ENCODE measurements at regions not wholly inside any gene's neighbourhood (a gene's known extent, or its start where the extent isn't known, plus 50 kb on each side); places are given as distances from the start of the nearest gene placed in this dataset.

DNA sequence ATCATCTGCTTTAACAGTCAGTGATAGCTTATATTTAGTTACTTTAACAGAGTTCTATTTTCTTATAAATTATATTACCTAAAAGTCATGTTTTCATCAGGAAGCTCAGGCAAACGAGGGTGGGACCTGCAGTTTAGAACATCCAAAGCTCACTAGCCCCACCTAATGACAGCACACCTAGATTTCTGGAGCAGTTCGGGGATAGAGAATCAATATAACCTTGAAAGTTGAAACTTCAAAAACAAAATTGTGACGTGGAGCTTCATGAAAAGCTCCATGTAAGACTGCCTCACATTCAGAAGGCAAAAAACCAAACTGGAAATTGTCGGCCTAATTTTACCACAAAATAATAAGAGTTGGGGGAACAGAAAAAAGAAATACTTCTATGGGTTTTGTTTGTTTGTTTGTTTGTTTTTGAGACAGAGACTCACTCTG lies 185.9 kb upstream of the CCDC150 start:
- DNase-seq, result peak; percentile 43
- H3K4me3 Mint-ChIP-seq, result no peak overlapping the region
- no peaks in the 10 kb centered on the region for H3K9me3 Mint-ChIP-seq
- no peak overlapping the region for H3K27ac Mint-ChIP-seq
- CTCF ChIA-PET, result interaction anchor here (0.7 to 4.1 kb wide), 27 partner anchors 12 to 600 kb away, joined by 3 to 48 read pairs (median 4); partner anchors contain the start of gene DNAH7
- no peaks in the 10 kb centered on the region for H3K36me3 Mint-ChIP-seq
- H3K27me3 Mint-ChIP-seq, result peaks cover 4% of the 10 kb centered on the region
- peaks cover 2% of the 10 kb centered on the region for H3K4me1 Mint-ChIP-seq

DNA sequence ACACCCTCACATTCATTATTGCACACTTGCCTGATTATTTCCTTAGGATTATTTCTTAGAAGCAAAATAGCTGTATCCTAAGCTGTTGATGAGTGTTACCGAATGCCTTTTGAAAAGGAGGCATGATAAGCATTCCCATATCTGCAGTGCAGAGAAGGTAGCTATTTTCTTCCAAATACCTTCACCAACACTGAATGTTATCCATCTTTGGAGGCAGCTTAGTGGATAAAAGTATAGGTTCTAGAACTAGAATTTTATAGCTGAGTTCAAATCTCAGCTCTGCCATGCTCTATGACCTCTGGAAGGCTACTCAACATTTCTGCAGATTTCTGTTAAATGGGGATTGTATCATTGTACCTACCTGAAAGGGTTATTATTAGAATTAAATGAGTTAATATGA lies 185.0 kb upstream of the CCDC150 start:
- no peaks in the 10 kb centered on the region for H3K9me3 Mint-ChIP-seq
- H3K36me3 Mint-ChIP-seq, result no peaks in the 10 kb centered on the region
- H3K4me1 Mint-ChIP-seq, result peaks cover 9% of the 10 kb centered on the region
- peaks cover 11% of the 10 kb centered on the region for H3K27me3 Mint-ChIP-seq
- DNase-seq, result no peak
- no peak overlapping the region for H3K27ac Mint-ChIP-seq
- CTCF ChIA-PET, result interaction anchor here (0.9 to 4.1 kb wide), 14 partner anchors 11 to 601 kb away, joined by 3 to 48 read pairs (median 5); partner anchors contain the start of gene DNAH7
- no peak overlapping the region for H3K4me3 Mint-ChIP-seq

DNA sequence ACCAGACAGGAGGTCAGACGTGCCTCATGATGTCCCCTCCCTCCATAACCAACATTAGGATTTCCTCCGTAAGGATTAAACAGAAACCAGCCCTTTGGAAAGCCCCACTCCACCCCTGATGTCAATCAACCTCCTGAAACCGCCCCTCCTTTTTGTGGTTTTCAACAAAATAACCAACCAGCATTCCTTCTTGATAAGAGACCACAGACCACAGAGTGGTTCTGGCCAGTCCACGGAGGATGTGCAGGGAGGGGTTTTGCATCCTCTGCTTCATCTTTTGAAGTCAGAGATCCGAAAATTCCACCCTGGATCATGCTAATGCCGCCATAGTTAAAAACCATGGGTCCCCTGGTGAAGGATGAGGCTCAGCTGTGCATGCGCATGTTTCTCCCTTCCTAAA lies 180.0 kb upstream of the CCDC150 start:
- Mint-ChIP-seq H3K36me3 (no peaks in the 10 kb centered on the region), H3K9me3 (no peaks in the 10 kb centered on the region), H3K27me3 (peaks cover 31% of the 10 kb centered on the region), H3K4me3 (no peak overlapping the region), H3K27ac (no peak overlapping the region), H3K4me1 (peaks cover 13% of the 10 kb centered on the region)
- no peak for DNase-seq
- CTCF ChIA-PET, result no interaction called here

DNA sequence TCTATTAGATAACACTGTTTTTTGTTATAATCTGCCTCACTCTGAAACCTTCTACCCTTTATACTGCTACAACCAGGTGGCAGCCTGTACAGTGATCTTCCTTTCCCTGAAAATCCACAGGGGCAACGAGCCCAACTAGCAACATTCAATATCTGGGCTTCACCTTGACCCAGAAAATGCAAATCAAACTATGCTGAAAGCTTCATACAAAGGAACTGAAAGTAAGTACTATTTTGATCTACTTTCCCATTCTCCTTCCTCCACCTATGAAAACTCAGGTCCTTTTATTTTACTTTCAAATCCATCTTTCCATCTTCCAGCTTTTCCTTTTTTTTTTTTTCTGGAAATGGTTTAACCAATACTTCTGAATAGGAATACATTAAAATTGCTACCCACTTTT lies 175.8 kb upstream of the CCDC150 start:
- Mint-ChIP-seq H3K9me3 (no peaks in the 10 kb centered on the region), H3K36me3 (no peaks in the 10 kb centered on the region), H3K27me3 (peaks cover 31% of the 10 kb centered on the region), H3K4me1 (peaks cover 13% of the 10 kb centered on the region), H3K4me3 (no peak overlapping the region), H3K27ac (no peak overlapping the region)
- CTCF ChIA-PET, result no interaction called here
- DNase-seq, result no peak

DNA sequence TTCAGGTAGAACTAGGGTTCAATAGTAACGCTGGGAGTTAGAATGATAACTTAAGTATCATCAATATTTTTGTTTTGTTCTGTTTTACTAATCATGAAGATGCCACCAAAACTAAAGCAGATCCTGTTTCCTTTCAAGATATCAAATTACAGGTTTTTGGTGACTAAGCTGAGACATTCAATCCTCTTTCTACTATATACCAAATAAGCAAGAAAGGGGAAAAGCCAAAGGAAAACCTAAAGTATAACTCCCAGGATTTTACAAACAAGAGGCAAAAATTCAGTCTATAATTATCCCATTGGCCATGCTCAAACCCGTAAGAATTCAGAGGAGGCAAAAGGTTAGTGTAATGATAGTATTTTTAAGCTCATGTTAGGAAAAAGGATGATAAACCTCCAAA lies 175.2 kb upstream of the CCDC150 start:
- no peaks in the 10 kb centered on the region for H3K36me3 Mint-ChIP-seq
- H3K9me3 Mint-ChIP-seq, result no peaks in the 10 kb centered on the region
- H3K4me3 Mint-ChIP-seq, result no peak overlapping the region
- CTCF ChIA-PET, result interaction anchor here (0.7 to 1.2 kb wide), 3 partner anchors 10 to 67 kb away, joined by 3 read pairs; no protein-coding TSS in a partner anchor
- H3K27ac Mint-ChIP-seq, result no peak overlapping the region
- H3K27me3 Mint-ChIP-seq, result peaks cover 25% of the 10 kb centered on the region
- no peak for DNase-seq
- H3K4me1 Mint-ChIP-seq, result peaks cover 8% of the 10 kb centered on the region

DNA sequence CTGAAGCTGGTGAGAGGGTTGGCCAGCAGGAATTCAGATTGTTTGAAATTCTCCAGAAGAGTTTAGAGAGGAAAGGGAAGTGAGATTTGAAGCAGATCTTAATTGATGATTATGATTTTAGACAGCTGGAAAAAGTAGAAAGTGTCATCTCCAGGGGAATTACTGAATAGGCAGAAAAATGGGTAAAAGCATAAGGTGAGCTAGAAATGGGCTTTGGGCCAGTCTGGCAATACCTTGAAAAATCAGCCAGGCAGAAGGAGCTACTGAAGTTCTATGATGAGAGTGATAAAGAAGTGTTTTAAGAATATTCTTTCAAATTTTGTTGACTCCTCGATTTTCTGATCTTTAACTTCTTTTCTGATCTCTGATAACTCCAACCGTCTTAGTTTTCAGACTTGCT lies 172.9 kb upstream of the CCDC150 start:
- no peak overlapping the region for H3K27ac Mint-ChIP-seq
- no peak overlapping the region for H3K4me3 Mint-ChIP-seq
- CTCF ChIA-PET, result interaction anchor here (1.1 kb wide), 1 partner anchor 12 kb away, joined by 4 read pairs; no protein-coding TSS in a partner anchor
- H3K4me1 Mint-ChIP-seq, result no peaks in the 10 kb centered on the region
- no peaks in the 10 kb centered on the region for H3K36me3 Mint-ChIP-seq
- no peaks in the 10 kb centered on the region for H3K9me3 Mint-ChIP-seq
- no peak for DNase-seq
- H3K27me3 Mint-ChIP-seq, result peaks cover 8% of the 10 kb centered on the region

DNA sequence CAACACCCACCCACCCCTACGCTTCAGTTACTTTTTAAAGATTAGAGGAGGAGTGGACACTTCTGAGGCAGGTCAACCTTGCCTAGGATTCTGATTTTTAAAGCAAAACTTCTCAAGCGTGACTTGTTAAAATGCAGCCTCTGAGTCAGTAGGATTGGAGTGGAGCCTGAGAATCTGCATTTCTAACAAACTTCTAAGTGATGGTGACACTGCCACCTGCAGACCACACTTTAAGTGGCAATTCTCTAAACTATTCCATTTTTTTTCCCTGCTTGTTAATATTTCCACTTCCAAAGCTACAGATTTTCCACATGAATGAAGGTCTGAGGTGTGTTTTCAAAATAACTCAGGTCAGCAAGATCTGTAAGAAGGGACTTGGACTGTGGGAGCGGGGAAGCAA lies 171.1 kb upstream of the CCDC150 start:
- Mint-ChIP-seq H3K4me1 (no peaks in the 10 kb centered on the region), H3K4me3 (no peak overlapping the region), H3K36me3 (no peaks in the 10 kb centered on the region), H3K27me3 (peaks cover 9% of the 10 kb centered on the region), H3K27ac (no peak overlapping the region), H3K9me3 (no peaks in the 10 kb centered on the region)
- CTCF ChIA-PET, result no interaction called here
- no peak for DNase-seq

DNA sequence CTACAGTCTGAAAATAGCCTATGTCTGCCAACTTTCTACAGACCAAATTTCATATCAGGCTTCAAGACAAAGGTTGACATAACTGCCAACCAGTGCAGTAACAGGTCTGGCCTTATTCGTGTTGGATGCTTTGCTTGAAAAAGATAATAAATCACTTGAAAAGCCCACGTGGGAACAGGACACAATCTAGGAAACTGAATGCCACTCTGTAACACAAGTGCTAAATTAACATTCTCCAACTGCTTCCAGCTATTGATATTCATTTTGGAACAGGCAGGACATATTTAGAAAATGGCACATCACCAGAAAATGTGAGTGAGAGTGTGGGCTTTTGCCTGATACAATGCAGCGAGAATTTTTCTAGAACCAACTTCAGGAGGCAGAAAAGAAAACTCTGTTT lies 165.9 kb upstream of the CCDC150 start:
- CTCF ChIA-PET, result no interaction called here
- Mint-ChIP-seq H3K27me3 (peaks cover 14% of the 10 kb centered on the region), H3K4me3 (no peak overlapping the region), H3K36me3 (no peaks in the 10 kb centered on the region), H3K4me1 (no peaks in the 10 kb centered on the region), H3K9me3 (no peaks in the 10 kb centered on the region), H3K27ac (no peak overlapping the region)
- no peak for DNase-seq

DNA sequence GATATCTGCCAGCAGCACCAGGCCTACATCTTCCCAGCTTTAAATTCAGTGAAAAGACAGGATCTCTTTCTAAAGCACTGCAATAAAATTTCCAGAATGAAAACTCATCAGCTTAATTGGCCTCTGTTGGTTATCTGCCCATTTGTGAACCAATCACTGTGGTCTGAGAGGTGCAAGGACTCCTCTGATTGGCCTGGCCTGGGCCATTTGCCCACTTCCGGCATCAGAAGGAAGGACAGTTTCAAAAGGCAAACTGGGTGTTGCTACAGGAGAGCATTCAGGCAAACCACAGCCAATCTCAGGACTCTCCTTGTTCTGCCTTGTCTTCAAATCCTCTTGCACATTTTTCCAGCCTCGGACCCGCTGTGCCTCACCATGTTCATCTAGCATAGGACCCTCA lies 163.9 kb upstream of the CCDC150 start:
- no peaks in the 10 kb centered on the region for H3K9me3 Mint-ChIP-seq
- no peaks in the 10 kb centered on the region for H3K36me3 Mint-ChIP-seq
- CTCF ChIA-PET, result no interaction called here
- no peak for DNase-seq
- H3K27ac Mint-ChIP-seq, result no peak overlapping the region
- H3K27me3 Mint-ChIP-seq, result peaks cover 19% of the 10 kb centered on the region
- no peaks in the 10 kb centered on the region for H3K4me1 Mint-ChIP-seq
- no peak overlapping the region for H3K4me3 Mint-ChIP-seq

DNA sequence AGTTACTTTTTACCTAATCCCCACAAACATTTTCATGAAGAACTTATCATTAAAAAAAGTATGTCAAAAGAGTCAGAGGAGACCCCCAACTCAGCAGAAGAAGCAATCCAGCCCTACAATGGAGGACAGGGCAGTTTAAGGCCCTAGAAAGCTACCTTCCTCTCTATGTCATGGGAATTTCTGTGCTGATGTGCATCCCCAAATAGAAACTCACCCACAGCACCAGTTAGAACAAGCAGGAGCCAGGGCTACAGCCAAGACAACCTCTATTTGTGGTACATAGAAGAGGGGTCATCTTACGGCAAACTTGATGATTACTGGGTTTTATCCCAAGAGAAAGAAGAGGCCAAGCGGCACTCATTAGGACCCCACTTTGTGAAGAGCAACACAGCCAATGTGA lies 160.9 kb upstream of the CCDC150 start:
- Mint-ChIP-seq H3K27me3 (peaks cover 21% of the 10 kb centered on the region), H3K36me3 (no peaks in the 10 kb centered on the region), H3K9me3 (no peaks in the 10 kb centered on the region), H3K4me3 (no peak overlapping the region), H3K27ac (no peak overlapping the region), H3K4me1 (no peaks in the 10 kb centered on the region)
- no peak for DNase-seq
- CTCF ChIA-PET, result no interaction called here

DNA sequence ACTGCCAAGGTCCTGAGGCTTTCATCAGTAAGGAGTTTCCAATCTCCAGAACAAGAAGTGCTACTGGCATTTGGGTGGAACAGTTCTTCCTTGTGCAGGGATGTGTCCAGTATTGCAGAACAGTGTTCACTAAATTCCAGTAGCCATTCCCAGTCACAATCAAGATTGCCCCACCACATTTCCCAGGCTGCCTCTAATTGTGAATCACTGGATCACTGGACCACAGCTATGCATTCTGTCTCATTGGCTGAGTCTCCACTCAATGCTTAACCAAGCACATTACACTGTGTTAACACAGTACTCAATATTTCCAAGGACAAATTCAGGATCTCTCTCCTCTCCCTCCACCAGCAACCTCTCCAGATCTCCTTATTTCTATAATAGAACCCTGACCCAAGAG lies 160.2 kb upstream of the CCDC150 start:
- Mint-ChIP-seq H3K36me3 (no peaks in the 10 kb centered on the region), H3K27me3 (peaks cover 22% of the 10 kb centered on the region), H3K9me3 (no peaks in the 10 kb centered on the region), H3K27ac (no peak overlapping the region), H3K4me1 (no peaks in the 10 kb centered on the region), H3K4me3 (no peak overlapping the region)
- no peak for DNase-seq
- CTCF ChIA-PET, result no interaction called here

DNA sequence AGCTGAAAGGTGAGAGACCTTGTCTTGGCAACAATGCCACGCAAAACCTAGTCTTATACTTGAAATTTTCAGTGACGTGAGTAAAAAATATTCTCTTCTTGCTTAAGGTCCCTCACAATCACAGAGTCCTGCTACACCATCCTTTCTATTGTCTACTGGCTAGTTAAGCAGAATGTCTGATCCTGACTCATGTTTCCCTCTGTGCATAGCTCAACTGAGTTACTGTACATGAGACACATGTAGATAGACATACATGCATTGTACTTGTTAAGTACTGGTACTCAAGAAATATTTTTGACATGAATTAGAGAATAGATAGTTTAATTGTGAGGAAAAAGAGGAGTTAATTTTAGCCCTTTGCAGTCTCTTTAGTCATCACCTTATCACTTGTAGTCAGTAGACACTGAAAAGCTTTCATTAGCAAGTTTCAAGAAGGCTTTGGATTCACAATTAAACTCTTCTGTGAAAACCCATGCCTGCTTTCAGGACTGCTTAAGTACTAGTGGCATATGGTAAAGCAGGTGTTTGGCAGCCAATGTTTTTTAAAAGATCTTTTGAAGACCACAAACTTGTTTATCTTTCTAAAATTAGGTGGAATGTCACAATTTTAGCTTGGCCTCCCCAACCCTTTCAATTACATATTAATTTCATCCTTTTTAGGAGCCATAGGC lies 158.7 kb upstream of the CCDC150 start:
- Mint-ChIP-seq H3K9me3 (no peaks in the 10 kb centered on the region), H3K36me3 (no peaks in the 10 kb centered on the region)

DNA sequence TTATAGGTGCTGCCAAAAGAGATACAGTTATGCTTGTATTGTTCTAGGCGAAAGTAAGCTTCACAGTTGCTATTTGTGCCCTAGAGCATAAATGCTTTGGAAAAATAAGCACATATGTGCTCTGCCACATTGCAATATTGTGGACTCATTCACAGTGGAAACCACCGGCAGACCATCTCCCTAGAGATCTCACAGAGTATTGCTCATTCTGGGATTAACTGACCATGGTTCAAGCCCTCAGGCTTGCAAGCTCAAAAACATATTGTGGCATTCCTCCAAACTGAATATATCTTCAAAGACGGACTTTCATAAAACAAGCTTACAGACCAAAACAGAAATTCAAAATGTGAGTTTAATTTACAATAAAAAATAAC lies 158.2 kb upstream of the CCDC150 start:
- no peak for DNase-seq
- Mint-ChIP-seq H3K36me3 (no peaks in the 10 kb centered on the region), H3K27ac (no peak overlapping the region), H3K27me3 (peaks cover 29% of the 10 kb centered on the region), H3K4me1 (no peaks in the 10 kb centered on the region), H3K9me3 (no peaks in the 10 kb centered on the region), H3K4me3 (no peak overlapping the region)
- CTCF ChIA-PET, result no interaction called here

More for the DNA sequence above, 158.7 kb upstream of the CCDC150 start:
- Mint-ChIP-seq H3K4me1 (no peaks in the 10 kb centered on the region), H3K27ac (no peak overlapping the region), H3K4me3 (no peak overlapping the region), H3K27me3 (peaks cover 25% of the 10 kb centered on the region)
- no peak for DNase-seq
- CTCF ChIA-PET, result no interaction called here

DNA sequence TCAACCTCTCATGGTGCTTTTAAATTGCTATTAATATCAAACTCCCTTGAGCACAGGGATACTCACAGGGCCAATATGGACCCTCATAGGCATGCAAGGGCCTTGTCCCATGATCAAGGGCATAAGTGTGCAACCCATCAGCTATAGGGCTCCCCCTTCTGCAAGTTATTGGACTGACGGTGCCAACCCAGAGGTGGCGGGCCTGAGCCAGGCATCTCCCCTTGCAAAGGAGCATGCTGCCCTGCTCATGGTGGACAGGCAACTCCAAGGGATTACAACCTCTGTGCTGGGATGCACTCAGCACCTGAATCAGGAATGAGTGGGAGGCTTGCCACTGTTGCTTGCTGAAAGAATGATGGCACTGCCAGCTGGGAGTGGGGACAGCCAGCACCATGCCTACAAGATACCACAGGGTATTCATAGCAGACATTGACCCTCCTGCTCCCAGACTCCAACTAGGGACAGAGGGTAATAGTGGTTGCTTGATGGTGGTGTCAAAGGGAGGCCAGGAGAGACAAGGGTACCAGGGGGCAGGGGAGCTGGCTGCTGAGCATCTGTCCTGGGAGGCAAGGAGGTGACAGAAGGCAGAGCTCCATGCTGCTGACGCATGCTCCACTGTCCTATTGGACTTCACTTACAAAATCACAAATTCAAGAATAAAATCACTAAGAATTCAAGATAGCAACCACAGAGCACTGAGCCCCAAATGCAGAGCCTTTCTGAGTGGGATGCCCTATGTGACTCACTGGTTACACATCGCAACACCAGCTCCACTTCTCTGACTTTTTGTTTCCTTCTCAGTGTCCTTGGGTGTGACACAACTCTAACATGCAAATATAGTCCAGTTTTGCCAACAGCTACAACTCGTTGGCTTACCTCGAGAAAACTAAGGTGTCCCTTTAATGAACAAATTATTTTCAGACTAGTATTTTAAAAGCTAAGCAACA lies 157.1 kb upstream of the CCDC150 start:
- CTCF ChIA-PET, result interaction anchor here (1.5 kb wide), 1 partner anchor 404 kb away, joined by 3 read pairs; no protein-coding TSS in a partner anchor
- no peaks in the 10 kb centered on the region for H3K36me3 Mint-ChIP-seq
- no peak overlapping the region for H3K27ac Mint-ChIP-seq
- H3K9me3 Mint-ChIP-seq, result no peaks in the 10 kb centered on the region
- H3K4me1 Mint-ChIP-seq, result no peaks in the 10 kb centered on the region
- peaks cover 31% of the 10 kb centered on the region for H3K27me3 Mint-ChIP-seq
- DNase-seq, result no peak
- H3K4me3 Mint-ChIP-seq, result no peak overlapping the region

DNA sequence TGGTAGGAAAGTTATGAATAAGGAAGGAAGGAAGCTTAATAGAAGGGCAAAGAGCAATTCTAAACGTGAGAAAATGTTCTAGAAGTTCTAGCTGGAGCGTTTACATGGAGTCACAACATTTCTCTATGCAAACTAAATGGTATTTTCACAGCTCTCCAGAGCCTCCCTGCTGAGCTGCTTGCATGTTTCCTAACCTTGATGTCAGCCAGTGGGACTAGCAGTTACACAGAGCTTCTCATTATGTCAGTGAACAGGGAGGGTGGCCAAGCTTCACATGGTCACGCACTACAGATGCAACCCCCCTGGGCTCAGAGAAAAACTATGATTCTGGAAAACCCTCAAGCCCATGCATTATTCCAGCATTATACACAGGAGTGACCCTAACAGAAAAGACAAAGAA lies 153.4 kb upstream of the CCDC150 start:
- Mint-ChIP-seq H3K4me1 (no peaks in the 10 kb centered on the region), H3K36me3 (no peaks in the 10 kb centered on the region), H3K9me3 (no peaks in the 10 kb centered on the region), H3K27ac (no peak overlapping the region), H3K4me3 (no peak overlapping the region), H3K27me3 (peaks cover 26% of the 10 kb centered on the region)
- DNase-seq, result no peak
- CTCF ChIA-PET, result no interaction called here
